Esophagus muscularis mucosa (tissue), 4 donors: ENCODE measurements at regions not wholly inside any gene's neighbourhood (a gene's known extent, or its start where the extent isn't known, plus 50 kb on each side); places are given as distances from the start of the nearest gene placed in this dataset.

ENCODE experiments used
- DNase-seq: peaks from one replicate; pipeline ENCODE4 v3.0.0-alpha.2; 2017; ENCODE audit errors: extremely low spot score
- H3K27ac ChIP-seq, 4 donors: fragments of 200-600 bp; sonication (generic); replicated peaks in 1 of 4; 1 replicate in 3 of 4; 2 replicates in 1 of 4; pipeline ENCODE4 v1.5.1; 2016 to 2019; ENCODE audit warnings: mild to moderate bottlenecking in 1 of 4
- H3K27me3 ChIP-seq, 4 donors: fragments of 200-600 bp; sonication (generic); one replicate each; pipeline versions ENCODE4 v1.5.1 to v1.6.0; 2016 to 2019
- H3K36me3 ChIP-seq, 4 donors: fragments of 200-600 bp; sonication (generic); one replicate each; pipeline ENCODE4 v1.5.1; 2016 to 2019
- H3K4me1 ChIP-seq, 4 donors: fragments of 200-600 bp; sonication (generic); one replicate each; pipeline ENCODE4 v1.5.1; 2016 to 2019
- H3K4me3 ChIP-seq, 4 donors: fragments of 200-600 bp; sonication (generic); 1 replicate in 2 of 4; 2 replicates in 2 of 4; pipeline ENCODE4 v1.5.1; 2016 to 2019; ENCODE audit warnings: mild to moderate bottlenecking in 4 of 4, moderate library complexity in 1 of 4
- H3K9me3 ChIP-seq, 4 donors: fragments of 200-600 bp; sonication (generic); 1 replicate in 3 of 4; 2 replicates in 1 of 4; pipeline ENCODE4 v1.5.1; 2016 to 2019
- CTCF ChIP-seq, 3 experiments: fragments of 200-600 bp in 2 of 3; fragments of 450-650 bp in 1 of 3; sonication (generic) in 2 of 3; IDR thresholded peaks; one replicate each; pipeline ENCODE4 v1.5.1; 2017 to 2019; ENCODE audit warnings: antibody characterized with exemption in 3 of 3, mild to moderate bottlenecking in 2 of 3, moderate library complexity in 1 of 3
- EP300 ChIP-seq: sonication (generic); formaldehyde crosslinking; IDR thresholded peaks from one replicate; pipeline ENCODE4 v1.6.1; 2017; ENCODE audit warnings: antibody characterized with exemption
- POLR2A ChIP-seq: fragments of 450-650 bp; IDR thresholded peaks from one replicate; pipeline ENCODE4 v1.6.1; 2017; ENCODE audit warnings: antibody characterized with exemption, moderate library complexity, mild to moderate bottlenecking, low read depth
- POLR2AphosphoS5 ChIP-seq, 2 donors: sonication (generic); formaldehyde crosslinking; IDR thresholded peaks; one replicate each; pipeline ENCODE4 v1.6.1; 2017; ENCODE audit warnings: antibody characterized with exemption in 2 of 2
- WGBS: methylation state at CpG from one replicate; pipeline ENCODE4 v1.1.5; 2018; 5-methylcytosine and 5-hydroxymethylcytosine counted together
- intact Hi-C: fragments of 100-400 bp; cut with DNase I; formaldehyde crosslinking; loops from one replicate; pipeline ENCODE4 v1.15.1; 2023

- H3K27me3 ChIP-seq: no peaks in the 10 kb centered on the region
- no peak overlapping the region for H3K4me3 ChIP-seq
- no peak for TF ChIP-seq POLR2AphosphoS5 (IDR thresholded peaks at IDR 0.05)
- no peak for TF ChIP-seq POLR2A
- TF ChIP-seq CTCF (IDR thresholded peaks at IDR 0.05): no peak
- TF ChIP-seq EP300: no peak
- H3K36me3 ChIP-seq: no peaks in the 10 kb centered on the region
- whole genome bisulfite sequencing: 81% methylated on average over 5 of the region's 6 CpGs
- intact Hi-C loops: no loop called here
- H3K27ac ChIP-seq: no peak overlapping the region
- H3K9me3 ChIP-seq: peaks cover 0 to 9% (median 0%) of the 10 kb centered on the region in 4 donors
- no peak for DNase-seq
- H3K4me1 ChIP-seq: no peaks in the 10 kb centered on the region
Measured at GRCh38 chr2:60116161-60116875, 437.1 kb downstream of the BCL11A start.

DNA sequence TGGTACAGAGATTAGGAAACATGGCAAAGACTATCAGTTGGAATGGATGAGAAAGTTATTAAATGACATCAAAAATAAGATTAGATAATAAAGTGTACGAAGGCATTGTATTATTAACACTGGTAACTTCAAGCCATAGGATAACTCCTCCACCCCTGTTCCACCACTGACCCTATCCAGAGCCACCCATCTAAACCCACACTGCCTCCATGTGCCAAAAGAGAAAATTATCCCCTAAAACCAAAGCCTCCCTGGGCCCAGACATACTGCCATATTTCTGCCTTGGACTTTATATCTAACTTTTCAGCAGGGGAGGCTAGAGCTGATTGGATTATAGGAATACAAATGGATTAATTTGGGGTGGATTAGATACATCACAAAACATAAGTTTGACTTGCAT is 443.7 kb downstream of the BCL11A start:
- no peak for DNase-seq
- H3K4me1 ChIP-seq: peaks cover 0 to 7% (median 3%) of the 10 kb centered on the region in 4 donors
- TF ChIP-seq EP300: no peak
- TF ChIP-seq POLR2AphosphoS5 (IDR thresholded peaks at IDR 0.05): no peak
- TF ChIP-seq CTCF (IDR thresholded peaks at IDR 0.05): no peak
- no peak for TF ChIP-seq POLR2A
- intact Hi-C loops: no loop called here
- no peaks in the 10 kb centered on the region for H3K9me3 ChIP-seq
- H3K27me3 ChIP-seq: no peaks in the 10 kb centered on the region
- H3K27ac ChIP-seq: no peak overlapping the region
- no peak overlapping the region for H3K4me3 ChIP-seq
- 83% methylated on average over 1 of the region's 1 CpG for WGBS
- H3K36me3 ChIP-seq: no peaks in the 10 kb centered on the region

GRCh38 chr2:60106836-60107529 is 446.5 kb downstream of the BCL11A start:
- Histone ChIP-seq H3K27me3 (no peaks in the 10 kb centered on the region), H3K4me1 (peaks cover 0 to 7% (median 3%) of the 10 kb centered on the region in 4 donors), H3K4me3 (no peak overlapping the region), H3K27ac (no peak overlapping the region), H3K36me3 (no peaks in the 10 kb centered on the region), H3K9me3 (no peaks in the 10 kb centered on the region)
- DNase-seq: no peak
- intact Hi-C loops: no loop called here
- WGBS: 53% methylated on average over 2 of the region's 2 CpGs
- TF ChIP-seq POLR2AphosphoS5 (IDR thresholded peaks at IDR 0.05) (no peak), EP300 (no peak), CTCF (IDR thresholded peaks at IDR 0.05) (no peak), POLR2A (no peak)

DNA sequence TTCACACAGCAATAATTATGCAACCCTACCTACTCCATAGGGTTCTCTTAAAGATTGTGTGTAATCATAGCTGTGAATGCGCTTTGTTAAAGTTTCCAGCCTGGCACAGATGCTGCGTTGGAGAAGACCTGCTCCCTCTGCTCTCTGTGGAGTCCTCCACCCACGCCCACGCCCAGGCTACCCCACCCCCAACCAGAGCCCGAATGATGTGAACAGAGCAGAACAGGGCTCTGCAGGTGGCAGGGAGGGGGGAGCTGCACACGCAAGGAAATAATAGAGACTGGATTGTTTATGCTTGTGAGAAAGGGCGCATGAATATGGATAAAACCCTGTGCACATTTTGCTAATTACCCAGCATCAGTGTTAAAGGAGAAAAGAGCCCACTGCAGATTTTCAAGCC is 447.5 kb downstream of the BCL11A start:
- Histone ChIP-seq H3K4me1 (peaks cover 0 to 7% (median 3%) of the 10 kb centered on the region in 4 donors), H3K9me3 (no peaks in the 10 kb centered on the region), H3K27ac (no peak overlapping the region), H3K27me3 (no peaks in the 10 kb centered on the region), H3K36me3 (no peaks in the 10 kb centered on the region), H3K4me3 (no peak overlapping the region)
- 80% methylated on average over 7 of the region's 7 CpGs for whole genome bisulfite sequencing
- no peak for TF ChIP-seq POLR2A
- no peak for TF ChIP-seq EP300
- TF ChIP-seq POLR2AphosphoS5 (IDR thresholded peaks at IDR 0.05): no peak
- no peak for TF ChIP-seq CTCF (IDR thresholded peaks at IDR 0.05)
- DNase-seq: no peak
- intact Hi-C loops: no loop called here
